ENCODE measurements at regions not wholly inside any gene's neighbourhood (a gene's known extent, or its start where the extent isn't known, plus 50 kb on each side); places are given as distances from the start of the nearest gene placed in this dataset.

DNA sequence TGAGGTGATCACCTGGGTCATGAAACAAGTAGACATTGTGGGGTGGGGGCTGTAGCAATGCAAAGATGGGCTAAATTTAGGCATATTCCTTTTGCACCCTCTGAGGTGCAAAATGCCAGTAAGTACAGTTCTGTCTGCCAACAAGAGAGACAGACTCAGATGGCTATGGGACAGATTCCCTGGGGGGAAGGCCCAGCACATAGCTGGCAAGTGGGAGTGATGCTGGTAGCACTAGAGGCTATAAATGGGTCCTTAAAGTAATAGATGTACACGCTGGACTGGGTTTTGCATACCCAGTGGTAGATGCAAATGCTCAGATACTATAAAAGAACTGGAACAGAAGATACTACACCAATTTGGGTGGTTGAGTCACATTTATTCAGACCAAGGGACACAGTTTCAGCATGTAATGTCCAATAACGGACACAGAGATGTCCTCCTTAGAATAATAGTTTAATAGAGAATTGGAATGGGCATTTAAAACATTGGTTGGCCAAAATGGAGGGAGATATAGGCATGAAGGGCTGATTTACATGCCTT lies 67.4 kb upstream of the RNU6-1 start:
- DNase-seq: no peak
- H4K20me1 ChIP-seq (ENCODE audit: insufficient read depth, low read length): no peaks in the 10 kb centered on the region
- H3K4me3 ChIP-seq (ENCODE audit: low read length): no peak overlapping the region
- H3K79me2 ChIP-seq (ENCODE audit: low read length): no peaks in the 10 kb centered on the region
- no peaks in the 10 kb centered on the region for H3K27me3 ChIP-seq (replicated peaks; ENCODE audit: insufficient read depth, low read length)
- no peak overlapping the region for H3K9ac ChIP-seq (ENCODE audit: low read length)
- TF ChIP-seq EZH2phosphoT487 (IDR thresholded peaks at IDR 0.05; ENCODE audit: low read length) (no peak), EZH2 (optimal IDR thresholded peaks at IDR 0.05; ENCODE audit: low read depth, low read length) (no peak)
- TF ChIP-seq, protein P1, sequence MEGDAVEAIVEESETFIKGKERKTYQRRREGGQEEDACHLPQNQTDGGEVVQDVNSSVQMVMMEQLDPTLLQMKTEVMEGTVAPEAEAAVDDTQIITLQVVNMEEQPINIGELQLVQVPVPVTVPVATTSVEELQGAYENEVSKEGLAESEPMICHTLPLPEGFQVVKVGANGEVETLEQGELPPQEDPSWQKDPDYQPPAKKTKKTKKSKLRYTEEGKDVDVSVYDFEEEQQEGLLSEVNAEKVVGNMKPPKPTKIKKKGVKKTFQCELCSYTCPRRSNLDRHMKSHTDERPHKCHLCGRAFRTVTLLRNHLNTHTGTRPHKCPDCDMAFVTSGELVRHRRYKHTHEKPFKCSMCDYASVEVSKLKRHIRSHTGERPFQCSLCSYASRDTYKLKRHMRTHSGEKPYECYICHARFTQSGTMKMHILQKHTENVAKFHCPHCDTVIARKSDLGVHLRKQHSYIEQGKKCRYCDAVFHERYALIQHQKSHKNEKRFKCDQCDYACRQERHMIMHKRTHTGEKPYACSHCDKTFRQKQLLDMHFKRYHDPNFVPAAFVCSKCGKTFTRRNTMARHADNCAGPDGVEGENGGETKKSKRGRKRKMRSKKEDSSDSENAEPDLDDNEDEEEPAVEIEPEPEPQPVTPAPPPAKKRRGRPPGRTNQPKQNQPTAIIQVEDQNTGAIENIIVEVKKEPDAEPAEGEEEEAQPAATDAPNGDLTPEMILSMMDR (IDR thresholded peaks at IDR 0.05; ENCODE audit: low read length): no peak
- H3K4me2 ChIP-seq (ENCODE audit: low read depth, low read length): no peak overlapping the region
- H3F3A ChIP-seq (ENCODE audit: insufficient read depth, low read length): peaks cover 6% of the 10 kb centered on the region; the same call in 1 of the 2 replicates
- no peaks in the 10 kb centered on the region for H3K36me3 ChIP-seq (replicated peaks; ENCODE audit: insufficient read depth, low read length)
- no peak overlapping the region for H3K27ac ChIP-seq (ENCODE audit: low read length)
- H3K9me3 ChIP-seq (replicated peaks; ENCODE audit: insufficient read depth, low read length): no peaks in the 10 kb centered on the region
- no peaks in the 10 kb centered on the region for H3K9me2 ChIP-seq (replicated peaks; ENCODE audit: insufficient read depth, low read length)
- no peak overlapping the region for H2AFZ ChIP-seq (ENCODE audit: low read length)
- H3K4me1 ChIP-seq (ENCODE audit: low read length): peaks cover 12% of the 10 kb centered on the region

DNA sequence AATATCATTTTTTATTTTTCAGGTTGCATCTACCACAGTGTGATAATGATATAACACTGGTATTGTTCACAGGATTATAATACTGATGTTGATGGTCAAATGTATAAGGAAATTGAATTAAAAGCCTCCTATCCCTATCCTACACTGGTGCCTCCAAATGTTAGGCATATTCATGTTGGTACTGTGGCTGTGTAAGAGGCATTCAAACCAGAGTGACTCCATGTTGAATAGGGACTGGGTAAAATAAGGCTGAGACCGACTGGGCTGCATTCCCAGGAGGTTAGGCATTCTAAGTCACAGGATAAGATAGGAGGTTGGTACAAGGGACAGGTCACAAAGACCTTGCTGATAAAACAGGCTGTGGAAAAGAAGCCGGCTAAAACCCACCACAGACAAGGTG lies 68.9 kb upstream of the RNU6-1 start:
- H3K79me2 ChIP-seq (ENCODE audit: low read length): no peaks in the 10 kb centered on the region
- H4K20me1 ChIP-seq (ENCODE audit: insufficient read depth, low read length): no peaks in the 10 kb centered on the region
- peaks cover 17% of the 10 kb centered on the region for H3K4me1 ChIP-seq (ENCODE audit: low read length)
- H3K9ac ChIP-seq (ENCODE audit: low read length): no peak overlapping the region
- H3K9me2 ChIP-seq (replicated peaks; ENCODE audit: insufficient read depth, low read length): no peaks in the 10 kb centered on the region
- no peak for DNase-seq
- H3K36me3 ChIP-seq (replicated peaks; ENCODE audit: insufficient read depth, low read length): no peaks in the 10 kb centered on the region
- H3K9me3 ChIP-seq (replicated peaks; ENCODE audit: insufficient read depth, low read length): no peaks in the 10 kb centered on the region
- H3F3A ChIP-seq (ENCODE audit: insufficient read depth, low read length): peaks cover 6% of the 10 kb centered on the region; the same call in 1 of the 2 replicates
- no peak overlapping the region for H2AFZ ChIP-seq (ENCODE audit: low read length)
- no peak overlapping the region for H3K4me2 ChIP-seq (ENCODE audit: low read depth, low read length)
- no peak for TF ChIP-seq EZH2phosphoT487 (IDR thresholded peaks at IDR 0.05; ENCODE audit: low read length)
- TF ChIP-seq EZH2 (optimal IDR thresholded peaks at IDR 0.05; ENCODE audit: low read depth, low read length): no peak
- TF ChIP-seq, protein P1 (IDR thresholded peaks at IDR 0.05; ENCODE audit: low read length): no peak
- no peaks in the 10 kb centered on the region for H3K27me3 ChIP-seq (replicated peaks; ENCODE audit: insufficient read depth, low read length)
- H3K4me3 ChIP-seq (ENCODE audit: low read length): no peak overlapping the region
- no peak overlapping the region for H3K27ac ChIP-seq (ENCODE audit: low read length)

DNA sequence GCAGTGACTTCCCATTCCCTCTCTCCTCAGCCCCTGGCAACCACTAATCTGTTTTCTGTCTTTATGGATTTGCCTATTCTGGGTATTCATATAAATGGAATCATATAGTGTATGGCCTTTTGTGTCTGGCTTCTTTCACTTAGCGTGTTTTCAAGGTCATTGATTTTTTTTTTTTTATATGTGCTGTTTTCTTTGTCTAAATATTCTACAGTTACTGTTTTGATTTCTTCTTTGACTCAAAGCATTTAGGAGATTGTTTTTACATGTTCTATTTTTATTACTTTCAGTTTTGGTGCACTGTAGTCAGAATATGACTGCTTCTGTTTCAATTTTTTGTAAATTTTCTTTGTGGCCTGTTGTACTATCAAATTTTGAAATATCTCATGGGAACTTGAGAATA lies 71.9 kb upstream of the RNU6-1 start:
- H3K4me1 ChIP-seq (ENCODE audit: low read length): peaks cover 17% of the 10 kb centered on the region
- H3K79me2 ChIP-seq (ENCODE audit: low read length): no peaks in the 10 kb centered on the region
- H3K9me3 ChIP-seq (replicated peaks; ENCODE audit: insufficient read depth, low read length): no peaks in the 10 kb centered on the region
- H3F3A ChIP-seq (ENCODE audit: insufficient read depth, low read length): peaks cover 6% of the 10 kb centered on the region; the same call in 1 of the 2 replicates
- no peak overlapping the region for H3K9ac ChIP-seq (ENCODE audit: low read length)
- no peaks in the 10 kb centered on the region for H3K27me3 ChIP-seq (replicated peaks; ENCODE audit: insufficient read depth, low read length)
- peak overlapping the region; percentile 18; the same call in 1 of the 2 replicates for H3K4me3 ChIP-seq (ENCODE audit: low read length)
- peak; percentile 38 for DNase-seq
- peak overlapping the region; percentile 69; the same call in 1 of the 2 replicates for H3K27ac ChIP-seq (ENCODE audit: low read length)
- no peaks in the 10 kb centered on the region for H4K20me1 ChIP-seq (ENCODE audit: insufficient read depth, low read length)
- no peaks in the 10 kb centered on the region for H3K36me3 ChIP-seq (replicated peaks; ENCODE audit: insufficient read depth, low read length)
- H3K4me2 ChIP-seq (ENCODE audit: low read depth, low read length): peak overlapping the region; percentile 76
- TF ChIP-seq, protein P1 (IDR thresholded peaks at IDR 0.05; ENCODE audit: low read length): no peak
- no peak for TF ChIP-seq EZH2phosphoT487 (IDR thresholded peaks at IDR 0.05; ENCODE audit: low read length)
- no peak for TF ChIP-seq EZH2 (optimal IDR thresholded peaks at IDR 0.05; ENCODE audit: low read depth, low read length)
- H2AFZ ChIP-seq (ENCODE audit: low read length): peak overlapping the region; percentile 63
- H3K9me2 ChIP-seq (replicated peaks; ENCODE audit: insufficient read depth, low read length): no peaks in the 10 kb centered on the region

All from MM.1S (cell line).